HG03354 (cell line): ENCODE measurements at regions not wholly inside any gene's neighbourhood (a gene's known extent, or its start where the extent isn't known, plus 50 kb on each side); places are given as distances from the start of the nearest gene placed in this dataset.

Experiments
- ATAC-seq: cut with Tn5 transposase; IDR thresholded peaks from one replicate; pipeline ENCODE4 v1.9.1; 2021; ENCODE audit warnings: mild to moderate bottlenecking; ENCODE audit not compliant: unreplicated experiment, poor library complexity, severe bottlenecking

GRCh38 chr7:39882148-39882784, 67.8 kb upstream of the CDK13 start:
- ATAC-seq: no peak

GRCh38 chr7:39883812-39884390, 66.2 kb upstream of the CDK13 start:
- no peak for ATAC-seq

DNA sequence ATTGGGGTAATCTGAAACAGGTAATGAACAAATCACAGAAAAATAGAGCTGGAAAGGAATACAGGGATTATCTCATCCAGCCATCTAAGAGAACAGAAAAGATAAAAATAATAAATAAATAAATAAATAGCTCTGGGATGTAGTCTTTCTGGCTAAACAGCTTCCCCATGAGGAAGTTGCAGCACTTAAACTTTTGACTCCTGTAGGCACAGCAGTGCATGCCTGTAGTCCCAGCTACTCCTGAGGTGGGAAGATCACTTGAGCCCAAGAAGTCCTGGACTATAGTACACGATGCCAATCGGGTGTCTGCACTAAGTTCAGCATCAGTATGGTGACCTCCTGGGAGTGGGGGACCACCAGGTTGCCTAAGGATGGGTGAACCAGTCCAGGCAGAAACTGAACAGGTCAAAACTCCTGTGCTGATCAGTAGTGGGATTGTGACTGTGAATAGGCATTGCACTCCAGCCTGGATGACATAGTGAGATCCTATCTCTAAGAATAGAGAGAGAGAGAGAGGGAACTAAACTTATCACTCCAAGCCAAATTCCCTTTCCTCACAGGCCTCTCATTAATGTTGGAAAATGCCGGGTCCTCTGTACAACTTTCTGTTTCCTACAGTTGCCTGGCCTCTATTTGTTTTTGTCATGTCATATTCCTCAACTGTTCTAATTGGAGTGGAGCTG, 61.7 kb upstream of the CDK13 start:
- ATAC-seq: no peak

DNA sequence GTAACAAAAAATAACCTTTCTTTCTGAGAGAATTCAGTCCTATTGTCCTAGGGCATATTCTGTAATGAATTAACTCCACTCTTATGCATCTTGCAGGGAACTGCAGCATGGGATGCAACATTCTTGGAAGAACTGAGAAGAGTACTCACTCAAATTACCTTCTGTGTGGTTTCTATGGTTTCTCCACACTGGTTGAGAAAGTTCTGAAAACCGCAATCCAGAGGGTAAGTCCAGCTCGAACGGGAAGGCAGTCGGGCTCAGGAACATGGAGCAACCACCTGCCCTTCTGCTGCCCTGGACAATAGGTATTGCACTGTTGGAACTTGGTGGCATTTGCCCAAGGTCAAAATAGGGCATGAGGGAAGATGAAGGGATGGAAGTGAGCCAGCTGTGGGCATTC, 59.6 kb upstream of the CDK13 start:
- ATAC-seq: no peak

DNA sequence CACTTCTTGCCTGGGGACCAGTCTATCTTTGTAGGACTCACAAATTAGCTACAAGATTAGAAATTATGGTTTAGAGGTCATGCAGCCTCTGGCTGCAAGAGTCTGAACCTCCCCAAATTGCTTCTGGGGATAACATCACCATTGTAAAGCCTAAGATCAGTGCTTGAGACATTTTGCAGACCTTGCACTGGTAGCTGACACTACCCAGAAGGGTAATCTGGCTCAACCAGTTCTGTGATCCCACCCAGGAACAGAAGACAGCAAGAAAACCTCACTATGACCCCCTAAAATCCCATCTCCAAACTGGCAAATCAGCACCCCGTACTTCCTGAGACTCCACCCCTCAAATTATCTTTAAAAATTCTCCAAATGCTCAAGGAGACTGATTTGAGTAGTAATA, 58.2 kb upstream of the CDK13 start:
- ATAC-seq: no peak

DNA sequence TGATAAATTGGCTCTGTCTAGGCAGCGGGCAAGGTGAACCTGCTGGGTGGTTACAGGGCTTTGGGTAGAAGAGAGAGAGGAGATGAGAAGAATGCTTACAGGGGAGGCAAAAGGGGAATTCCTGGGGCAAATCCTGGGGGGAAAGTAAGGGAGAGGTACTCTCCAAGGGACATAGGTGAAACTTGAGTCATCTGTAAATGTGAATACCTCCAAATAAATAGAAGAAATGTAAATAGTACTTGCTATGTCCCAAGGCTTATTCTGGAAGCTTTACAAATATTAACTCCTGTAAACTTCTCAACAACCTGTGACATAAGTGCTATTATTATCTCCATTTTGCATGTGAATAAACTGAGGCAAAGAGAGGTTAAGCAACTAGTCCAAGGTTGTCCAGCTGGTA, 57.7 kb upstream of the CDK13 start:
- ATAC-seq: no peak

- ATAC-seq: no peak
Measured at GRCh38 chr7:39894904-39895303, 55.2 kb upstream of the CDK13 start.

GRCh38 chr7:39896840-39897239, 53.2 kb upstream of the CDK13 start:
- no peak for ATAC-seq

DNA sequence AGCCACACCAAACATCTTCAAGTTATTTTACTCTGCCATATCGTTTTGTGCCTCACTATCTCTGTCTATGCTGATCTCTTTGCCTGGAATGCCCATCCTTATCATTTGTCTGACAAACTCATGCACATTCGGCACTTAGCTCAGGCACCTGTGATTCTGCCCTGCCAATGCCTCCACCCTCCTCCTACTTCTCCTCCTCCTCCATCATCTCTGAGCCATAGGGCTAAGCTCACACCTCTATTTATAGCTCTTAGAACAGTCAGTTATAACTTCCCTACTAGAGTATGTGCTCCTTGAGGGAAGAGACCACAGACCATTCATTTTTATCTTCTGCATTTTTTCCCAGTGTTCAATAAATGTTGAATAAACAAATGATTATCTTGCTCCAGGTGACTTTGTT, 51.2 kb upstream of the CDK13 start:
- ATAC-seq: no peak
